Calu3 (cell line): ENCODE measurements at regions not wholly inside any gene's neighbourhood (a gene's known extent, or its start where the extent isn't known, plus 50 kb on each side); places are given as distances from the start of the nearest gene placed in this dataset.

Source experiments
- BruUV-seq: library from RNA; stranded (reverse); fragments of 400-500 nt; replicated peaks from 2 replicates; lab custom pipeline; 2021; lab: Mats Ljungman, UMichigan
- CTCF ChIA-PET: fragments of 300-600 bp; sonication (Branson Sonifier 250); formaldehyde crosslinking; loops from one replicate; lab custom pipeline; 2022; ENCODE audit warnings: antibody characterized with exemption; lab: Charles Lee
- DNase-seq: peaks from one replicate; pipeline ENCODE4 v3.0.0; 2022
- H3K27ac Mint-ChIP-seq: one replicate; pipeline ENCODE4 v1.8.0; 2022; ENCODE audit warnings: mixed read lengths; ENCODE audit not compliant: unreplicated experiment
- H3K27me3 Mint-ChIP-seq: one replicate; pipeline ENCODE4 v1.8.0; 2022; ENCODE audit warnings: mixed read lengths; ENCODE audit not compliant: unreplicated experiment
- H3K36me3 Mint-ChIP-seq: one replicate; pipeline ENCODE4 v1.8.0; 2022; ENCODE audit warnings: mild to moderate bottlenecking, moderate library complexity, mixed read lengths; ENCODE audit not compliant: insufficient read depth, unreplicated experiment
- H3K4me1 Mint-ChIP-seq: one replicate; pipeline ENCODE4 v1.8.0; 2022; ENCODE audit warnings: mild to moderate bottlenecking, low read depth, mixed read lengths; ENCODE audit not compliant: unreplicated experiment
- H3K4me3 Mint-ChIP-seq: one replicate; pipeline ENCODE4 v1.8.0; 2022; ENCODE audit warnings: mild to moderate bottlenecking, low read depth, moderate library complexity, mixed read lengths; ENCODE audit not compliant: unreplicated experiment
- H3K9me3 Mint-ChIP-seq: one replicate; pipeline ENCODE4 v1.8.0; 2022; ENCODE audit warnings: low read depth, mixed read lengths; ENCODE audit not compliant: unreplicated experiment
- CTCF ChIP-seq: fragments of 200-600 bp; IDR thresholded peaks from one replicate; pipeline ENCODE4 v1.8.0; 2022; ENCODE audit warnings: antibody characterized with exemption; ENCODE audit not compliant: unreplicated experiment
- intact Hi-C: fragments of 100-400 bp; cut with micrococcal nuclease; formaldehyde crosslinking; loops from one replicate; pipeline ENCODE4 v1.10.0; 2022; ENCODE audit not compliant: unreplicated experiment

GRCh38 chr6:2529211-2529719 lies 221.5 kb downstream of the MYLK4 start:
- no TSS peak for BruUV-seq
- Mint-ChIP-seq H3K4me1 (no peaks in the 10 kb centered on the region), H3K36me3 (no peaks in the 10 kb centered on the region), H3K27ac (no peak overlapping the region), H3K27me3 (no peaks in the 10 kb centered on the region), H3K4me3 (no peak overlapping the region), H3K9me3 (peaks cover 7% of the 10 kb centered on the region)
- intact Hi-C loops, result no loop called here
- CTCF ChIA-PET, result no interaction called here
- DNase-seq, result no peak
- no peak for TF ChIP-seq CTCF

- Mint-ChIP-seq H3K4me1 (peaks cover under 1% of the 10 kb centered on the region), H3K36me3 (no peaks in the 10 kb centered on the region), H3K4me3 (no peak overlapping the region), H3K9me3 (peaks cover 8% of the 10 kb centered on the region), H3K27me3 (no peaks in the 10 kb centered on the region), H3K27ac (no peak overlapping the region)
- BruUV-seq, result no TSS peak
- no peak for DNase-seq
- intact Hi-C loops, result no loop called here
- CTCF ChIA-PET, result no interaction called here
- TF ChIP-seq CTCF, result no peak
These were observed 222.6 kb downstream of the MYLK4 start for GRCh38 chr6:2528156-2528555.

- no peak overlapping the region for H3K27ac Mint-ChIP-seq
- no peaks in the 10 kb centered on the region for H3K36me3 Mint-ChIP-seq
- intact Hi-C loops, result no loop called here
- CTCF ChIA-PET, result interaction anchor here (1.0 kb wide), 1 partner anchor 108 kb away, joined by 3 read pairs; no protein-coding TSS in a partner anchor
- no peak overlapping the region for H3K4me3 Mint-ChIP-seq
- H3K9me3 Mint-ChIP-seq, result peaks cover 13% of the 10 kb centered on the region
- H3K27me3 Mint-ChIP-seq, result no peaks in the 10 kb centered on the region
- H3K4me1 Mint-ChIP-seq, result peaks cover 10% of the 10 kb centered on the region
- TF ChIP-seq CTCF, result no peak
- no TSS peak for BruUV-seq
- DNase-seq, result no peak
These were observed 224.0 kb downstream of the MYLK4 start for GRCh38 chr6:2526766-2527165.

GRCh38 chr6:2524090-2524489 lies 226.6 kb downstream of the MYLK4 start:
- H3K4me1 Mint-ChIP-seq, result peaks cover 10% of the 10 kb centered on the region
- H3K27me3 Mint-ChIP-seq, result no peaks in the 10 kb centered on the region
- BruUV-seq, result no TSS peak
- no peak overlapping the region for H3K27ac Mint-ChIP-seq
- no peaks in the 10 kb centered on the region for H3K36me3 Mint-ChIP-seq
- intact Hi-C loops, result no loop called here
- no peak overlapping the region for H3K4me3 Mint-ChIP-seq
- no peak for TF ChIP-seq CTCF
- H3K9me3 Mint-ChIP-seq, result peaks cover 6% of the 10 kb centered on the region
- CTCF ChIA-PET, result interaction anchor here (1.0 kb wide), 1 partner anchor 9 kb away, joined by 4 read pairs; no protein-coding TSS in a partner anchor
- no peak for DNase-seq
